ENCODE measurements at regions not wholly inside any gene's neighbourhood (a gene's known extent, or its start where the extent isn't known, plus 50 kb on each side); places are given as distances from the start of the nearest gene placed in this dataset.

- TF ChIP-seq CTCF (IDR thresholded peaks at IDR 0.05; ENCODE audit: extremely low read depth in 1 of 2, insufficient read depth in 1 of 2, low read depth in 1 of 2, low read length in 2 of 2) (no peak), POLR2A (IDR thresholded peaks at IDR 0.05; ENCODE audit: low read depth, low read length) (no peak), EZH2 (IDR thresholded peaks at IDR 0.05; ENCODE audit: borderline replicate concordance, low read depth, low read length, severe bottlenecking) (no peak), FOS (IDR thresholded peaks at IDR 0.05; ENCODE audit: borderline replicate concordance, insufficient read depth, low read length) (no peak), POLR2AphosphoS5 (IDR thresholded peaks at IDR 0.05; ENCODE audit: insufficient read depth, low read depth, low read length) (no peak)
Measured at GRCh38 chr17:13332207-13332606, 269.5 kb downstream of the HS3ST3A1 start.

Measured in endothelial cell of umbilical vein (primary cell).